NCI-H1930 (cell line): ENCODE measurements at regions not wholly inside any gene's neighbourhood (a gene's known extent, or its start where the extent isn't known, plus 50 kb on each side); places are given as distances from the start of the nearest gene placed in this dataset.
"Not testable (repeated sequence)": the region's sequence is repeated elsewhere in the genome, so short reads cannot be mapped to it uniquely, and the experiment has no call there.

Experiments
- DNase-seq, 2 experiments: peaks; one replicate each; lab custom pipeline; 2025; lab: John Stamatoyannopoulos, UW

- DNase-seq, result no peak
Measured at GRCh38 chrX:109879991-109880390, 122.9 kb upstream of the TMEM164 start.

GRCh38 chrX:109880629-109881028, 122.3 kb upstream of the TMEM164 start:
- no peak for DNase-seq

- peak in 1 of 2 experiments; percentile 11 for DNase-seq
Measured at GRCh38 chrX:109886122-109886761, 116.7 kb upstream of the TMEM164 start.

GRCh38 chrX:109889289-109890006, 113.5 kb upstream of the TMEM164 start:
- no peak for DNase-seq

GRCh38 chrX:109890300-109890699, 112.6 kb upstream of the TMEM164 start:
- no peak for DNase-seq

- DNase-seq, result peak; percentile 33 to 39
Measured at GRCh38 chrX:109890910-109891502, 111.9 kb upstream of the TMEM164 start.

- DNase-seq, result not testable (repeated sequence)
Measured at GRCh38 chrX:109896024-109896423, 106.9 kb upstream of the TMEM164 start.

- no peak for DNase-seq
Measured at GRCh38 chrX:109902665-109903064, 100.2 kb upstream of the TMEM164 start.

GRCh38 chrX:109911046-109911445, 91.9 kb upstream of the TMEM164 start:
- DNase-seq, result no peak

- not testable (repeated sequence) for DNase-seq
Measured at GRCh38 chrX:109912993-109913392, 89.9 kb upstream of the TMEM164 start.

GRCh38 chrX:109914114-109914849, 88.6 kb upstream of the TMEM164 start:
- DNase-seq, result no peak

GRCh38 chrX:109918753-109919152, 84.2 kb upstream of the TMEM164 start:
- no peak for DNase-seq

GRCh38 chrX:109920325-109920724, 82.6 kb upstream of the TMEM164 start:
- no peak for DNase-seq

- DNase-seq, result no peak
Measured at GRCh38 chrX:109920868-109921267, 82.0 kb upstream of the TMEM164 start.

- no peak for DNase-seq
Measured at GRCh38 chrX:109922190-109922589, 80.7 kb upstream of the TMEM164 start.

- DNase-seq, result not testable (repeated sequence)
Measured at GRCh38 chrX:109925003-109925402, 77.9 kb upstream of the TMEM164 start.

GRCh38 chrX:109925656-109926055, 77.3 kb upstream of the TMEM164 start:
- no peak for DNase-seq

- DNase-seq, result no peak
Measured at GRCh38 chrX:109926118-109926517, 76.8 kb upstream of the TMEM164 start.

- DNase-seq, result no peak
Measured at GRCh38 chrX:109926743-109927662, 75.9 kb upstream of the TMEM164 start.

GRCh38 chrX:109927663-109928273, 75.1 kb upstream of the TMEM164 start:
- DNase-seq, result no peak
